ENCODE measurements at regions not wholly inside any gene's neighbourhood (a gene's known extent, or its start where the extent isn't known, plus 50 kb on each side); places are given as distances from the start of the nearest gene placed in this dataset.

- no peak for DNase-seq (ENCODE audit: low read depth, low spot score)
- TF ChIP-seq CTCF (IDR thresholded peaks at IDR 0.05; ENCODE audit: insufficient read depth, low read length, missing control alignments), result no peak
- ChIA-PET POLR2A (no interaction called here), CTCF (interaction anchor here (1.2 to 1.6 kb wide), 2 partner anchors 24 to 422 kb away, joined by 3 read pairs; no protein-coding TSS in a partner anchor)
- no peak overlapping the region for H3K4me3 ChIP-seq (ENCODE audit: low read depth, low read length)
Observed at GRCh38 chr6:22023937-22024336, 272.9 kb downstream of the PRL start.

GRCh38 chr6:22024973-22025467 is 271.8 kb downstream of the PRL start:
- CTCF ChIA-PET, result interaction anchor here (1.2 to 2.0 kb wide), 4 partner anchors 10 to 423 kb away, joined by 3 to 9 read pairs (median 3); no protein-coding TSS in a partner anchor
- POLR2A ChIA-PET, result no interaction called here
- TF ChIP-seq CTCF (IDR thresholded peaks at IDR 0.05; ENCODE audit: insufficient read depth, low read length, missing control alignments), result no peak
- no peak overlapping the region for H3K4me3 ChIP-seq (ENCODE audit: low read depth, low read length)
- DNase-seq (ENCODE audit: low read depth, low spot score), result no peak

DNA sequence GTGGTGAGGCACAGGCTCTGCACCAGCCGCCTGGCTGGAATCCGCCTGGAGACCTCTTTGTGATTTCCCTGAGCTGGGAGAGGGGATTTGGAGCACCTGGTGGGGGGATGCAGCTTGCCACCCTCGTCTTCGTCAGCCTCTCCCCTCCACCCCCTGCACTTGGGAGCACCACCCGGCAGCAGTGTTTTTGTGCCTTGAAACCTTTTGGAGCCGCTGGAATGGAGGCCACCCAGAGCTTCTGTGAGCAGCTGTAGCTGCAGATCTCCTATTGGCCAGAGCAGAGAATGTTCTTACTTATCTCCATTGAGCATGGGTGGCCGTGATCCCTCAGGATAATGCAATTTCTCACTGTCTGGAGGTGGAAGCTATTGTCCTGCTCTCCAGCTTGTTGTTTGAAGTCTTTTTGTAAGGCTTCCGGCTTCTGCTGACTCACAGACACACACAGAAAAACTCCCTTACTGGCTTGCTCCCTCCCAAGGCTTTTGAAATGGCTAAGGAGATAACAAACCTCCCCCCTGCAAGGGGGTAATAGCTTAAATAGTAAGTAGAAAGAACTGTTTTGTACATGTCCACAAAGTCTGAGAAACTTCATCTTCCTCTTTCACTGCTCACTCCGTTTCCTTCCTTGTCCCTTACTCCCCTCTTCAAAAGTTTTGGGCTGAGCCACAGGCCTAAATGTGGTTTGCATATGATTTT is 271.2 kb downstream of the PRL start:
- no peak for TF ChIP-seq CTCF (IDR thresholded peaks at IDR 0.05; ENCODE audit: insufficient read depth, low read length, missing control alignments)
- POLR2A ChIA-PET, result interaction anchor here (0.7 kb wide), 1 partner anchor 32 kb away, joined by 3 read pairs; no protein-coding TSS in a partner anchor
- DNase-seq (ENCODE audit: low read depth, low spot score), result no peak
- CTCF ChIA-PET, result interaction anchor here (1.2 to 2.0 kb wide), 4 partner anchors 10 to 120 kb away, joined by 3 to 9 read pairs (median 3); no protein-coding TSS in a partner anchor
- no peak overlapping the region for H3K4me3 ChIP-seq (ENCODE audit: low read depth, low read length)

DNA sequence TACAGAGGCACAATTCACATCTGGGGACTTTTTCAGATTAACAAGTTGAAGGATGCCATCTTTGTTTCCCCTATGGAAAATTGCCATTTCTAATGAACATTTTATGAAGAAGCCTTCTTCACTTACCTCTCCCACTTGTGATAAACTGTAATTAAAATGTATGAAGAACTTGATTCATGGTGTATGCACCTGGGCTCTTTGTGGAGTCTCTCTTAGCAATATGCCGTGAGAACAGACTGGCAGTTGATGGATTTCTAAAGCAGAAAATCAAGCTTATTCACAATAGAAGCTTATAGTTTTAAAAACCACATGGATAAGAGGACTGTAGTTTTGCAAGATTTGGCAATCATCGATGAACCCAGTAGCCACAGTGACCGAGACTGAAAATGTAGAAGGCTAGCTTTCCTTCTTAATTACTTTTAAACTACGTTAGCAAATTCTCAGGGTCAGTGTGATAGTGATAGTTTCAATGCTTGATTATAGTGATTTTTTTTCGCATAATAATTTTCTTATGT is 270.6 kb downstream of the PRL start:
- H3K4me3 ChIP-seq (ENCODE audit: low read depth, low read length), result no peak overlapping the region
- no peak for DNase-seq (ENCODE audit: low read depth, low spot score)
- ChIA-PET CTCF (interaction anchor here (1.2 to 2.0 kb wide), 4 partner anchors 9 to 120 kb away, joined by 3 to 9 read pairs (median 3); no protein-coding TSS in a partner anchor), POLR2A (interaction anchor here (0.7 kb wide), 1 partner anchor 32 kb away, joined by 3 read pairs; no protein-coding TSS in a partner anchor)
- no peak for TF ChIP-seq CTCF (IDR thresholded peaks at IDR 0.05; ENCODE audit: insufficient read depth, low read length, missing control alignments)

- no peak for TF ChIP-seq CTCF (IDR thresholded peaks at IDR 0.05; ENCODE audit: insufficient read depth, low read length, missing control alignments)
- no peak overlapping the region for H3K4me3 ChIP-seq (ENCODE audit: low read depth, low read length)
- no peak for DNase-seq (ENCODE audit: low read depth, low spot score)
- ChIA-PET POLR2A (no interaction called here), CTCF (interaction anchor here (2.0 kb wide), 1 partner anchor 8 kb away, joined by 9 read pairs; no protein-coding TSS in a partner anchor)
Observed at GRCh38 chr6:22027040-22027725, 269.7 kb downstream of the PRL start.

Measured in AG04449 (cell line).